ENCODE measurements at regions not wholly inside any gene's neighbourhood (a gene's known extent, or its start where the extent isn't known, plus 50 kb on each side); places are given as distances from the start of the nearest gene placed in this dataset.

DNA sequence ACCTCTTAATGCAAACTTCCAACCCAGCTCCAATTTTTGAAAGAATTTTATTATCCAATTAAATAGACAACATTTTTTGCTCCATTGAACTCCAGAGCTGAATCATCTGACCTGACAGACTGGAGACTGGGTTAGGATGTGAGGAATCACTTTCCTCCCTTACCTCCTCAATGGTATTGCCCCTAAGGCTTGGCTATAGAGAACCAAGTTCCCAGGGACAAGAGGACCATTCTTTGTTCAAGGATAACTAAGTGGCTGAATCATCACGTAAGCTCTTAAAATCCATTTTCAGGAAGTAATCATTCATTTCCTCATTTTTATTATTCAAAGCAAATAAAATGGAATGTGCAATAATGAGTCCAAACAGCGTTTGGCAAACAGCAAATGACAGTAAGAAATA is 335.1 kb downstream of the GATA3 start:
- Mint-ChIP-seq H3K36me3 (ENCODE audit: low read depth) (no peaks in the 10 kb centered on the region), H3K4me1 (ENCODE audit: low read depth) (no peaks in the 10 kb centered on the region), H3K4me3 (no peak overlapping the region), H3K27me3 (no peaks in the 10 kb centered on the region), H3K9me3 (no peaks in the 10 kb centered on the region), H3K27ac (no peak overlapping the region)
- POLR2A ChIA-PET: interaction anchor here (1.3 kb wide), 1 partner anchor 12 kb away, joined by 3 read pairs; no protein-coding TSS in a partner anchor
- ATAC-seq (no peak), DNase-seq (no peak)
- CTCF ChIA-PET: interaction anchor here (1.0 kb wide), 2 partner anchors 9 to 40 kb away, joined by 3 to 4 read pairs; no protein-coding TSS in a partner anchor
- TF ChIP-seq, protein P1, sequence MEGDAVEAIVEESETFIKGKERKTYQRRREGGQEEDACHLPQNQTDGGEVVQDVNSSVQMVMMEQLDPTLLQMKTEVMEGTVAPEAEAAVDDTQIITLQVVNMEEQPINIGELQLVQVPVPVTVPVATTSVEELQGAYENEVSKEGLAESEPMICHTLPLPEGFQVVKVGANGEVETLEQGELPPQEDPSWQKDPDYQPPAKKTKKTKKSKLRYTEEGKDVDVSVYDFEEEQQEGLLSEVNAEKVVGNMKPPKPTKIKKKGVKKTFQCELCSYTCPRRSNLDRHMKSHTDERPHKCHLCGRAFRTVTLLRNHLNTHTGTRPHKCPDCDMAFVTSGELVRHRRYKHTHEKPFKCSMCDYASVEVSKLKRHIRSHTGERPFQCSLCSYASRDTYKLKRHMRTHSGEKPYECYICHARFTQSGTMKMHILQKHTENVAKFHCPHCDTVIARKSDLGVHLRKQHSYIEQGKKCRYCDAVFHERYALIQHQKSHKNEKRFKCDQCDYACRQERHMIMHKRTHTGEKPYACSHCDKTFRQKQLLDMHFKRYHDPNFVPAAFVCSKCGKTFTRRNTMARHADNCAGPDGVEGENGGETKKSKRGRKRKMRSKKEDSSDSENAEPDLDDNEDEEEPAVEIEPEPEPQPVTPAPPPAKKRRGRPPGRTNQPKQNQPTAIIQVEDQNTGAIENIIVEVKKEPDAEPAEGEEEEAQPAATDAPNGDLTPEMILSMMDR (IDR thresholded peaks at IDR 0.05): no peak
- intact Hi-C loops (cut with micrococcal nuclease): no loop called here

DNA sequence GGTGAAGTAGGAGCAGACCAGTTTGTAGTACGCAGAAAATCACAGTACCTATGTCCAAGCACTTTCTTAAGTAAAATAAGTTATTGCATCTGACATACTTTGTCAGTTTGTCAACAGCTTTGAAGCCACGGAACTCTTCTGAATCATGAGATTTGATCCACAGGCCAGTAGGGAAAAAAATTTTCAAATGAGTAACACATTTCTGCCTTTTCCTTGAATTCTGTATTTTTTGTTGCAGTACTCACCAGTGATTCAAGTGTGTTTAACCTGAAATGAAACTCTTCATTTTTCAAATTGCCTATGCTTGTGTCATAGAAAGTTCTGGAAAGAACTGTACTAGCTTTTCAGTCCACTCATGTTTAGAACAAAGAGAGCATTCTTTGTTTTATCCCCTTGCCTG is 337.7 kb downstream of the GATA3 start:
- Mint-ChIP-seq H3K4me1 (ENCODE audit: low read depth) (peaks cover 8% of the 10 kb centered on the region), H3K9me3 (no peaks in the 10 kb centered on the region), H3K36me3 (ENCODE audit: low read depth) (no peaks in the 10 kb centered on the region), H3K27me3 (no peaks in the 10 kb centered on the region), H3K27ac (no peak overlapping the region), H3K4me3 (no peak overlapping the region)
- POLR2A ChIA-PET: no interaction called here
- CTCF ChIA-PET: no interaction called here
- DNase-seq (no peak), ATAC-seq (no peak)
- intact Hi-C loops (cut with micrococcal nuclease): no loop called here
- TF ChIP-seq, protein P1 (IDR thresholded peaks at IDR 0.05): no peak

DNA sequence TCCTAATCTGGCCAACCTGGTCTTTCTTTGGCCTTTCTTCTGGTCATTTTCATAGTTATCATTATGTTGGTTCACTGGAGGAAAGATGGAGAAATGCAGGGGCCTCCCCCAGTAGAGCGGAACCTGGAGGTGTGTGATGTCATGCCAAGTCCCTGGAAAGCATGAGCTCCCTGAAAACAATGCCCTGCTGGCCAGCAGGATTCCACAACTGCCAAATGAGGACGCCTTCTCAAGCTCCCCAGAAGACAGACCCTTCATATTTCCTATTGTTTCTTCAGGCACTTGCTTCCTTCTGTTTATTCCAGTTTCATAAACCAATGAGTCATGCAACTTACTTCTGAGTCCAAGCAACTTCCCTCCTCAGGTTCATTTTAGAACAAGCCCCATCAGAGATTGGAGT is 339.0 kb downstream of the GATA3 start:
- ChIA-PET POLR2A (no interaction called here), CTCF (interaction anchor here (1.5 kb wide), 1 partner anchor 9 kb away, joined by 4 read pairs; no protein-coding TSS in a partner anchor)
- TF ChIP-seq, protein P1 (IDR thresholded peaks at IDR 0.05): no peak
- intact Hi-C loops (cut with micrococcal nuclease): no loop called here
- Mint-ChIP-seq H3K9me3 (no peaks in the 10 kb centered on the region), H3K36me3 (ENCODE audit: low read depth) (no peaks in the 10 kb centered on the region), H3K4me3 (no peak overlapping the region), H3K27ac (no peak overlapping the region), H3K4me1 (ENCODE audit: low read depth) (peaks cover 11% of the 10 kb centered on the region), H3K27me3 (no peaks in the 10 kb centered on the region)
- ATAC-seq (no peak), DNase-seq (no peak)

DNA sequence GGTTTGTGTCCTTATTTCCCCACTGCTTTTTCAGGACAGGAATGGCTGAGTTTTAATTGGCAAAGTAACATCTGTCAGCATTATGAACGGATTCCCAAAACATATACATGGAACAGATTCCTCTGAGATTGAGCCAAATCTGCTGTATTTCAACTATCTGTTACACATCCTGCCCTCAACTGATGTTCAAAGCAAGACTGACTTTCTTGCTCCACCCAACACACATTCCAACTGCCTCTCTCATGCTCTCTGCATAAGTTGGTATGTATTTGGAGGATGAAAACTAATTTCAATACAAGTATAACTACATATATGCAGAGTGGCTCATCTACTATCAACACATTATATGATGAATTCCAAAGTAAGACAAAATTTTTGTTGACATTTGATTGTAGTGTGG is 342.2 kb downstream of the GATA3 start:
- CTCF ChIA-PET: no interaction called here
- intact Hi-C loops (cut with micrococcal nuclease): no loop called here
- Mint-ChIP-seq H3K27ac (no peak overlapping the region), H3K9me3 (no peaks in the 10 kb centered on the region), H3K4me1 (ENCODE audit: low read depth) (peaks cover 29% of the 10 kb centered on the region), H3K4me3 (no peak overlapping the region), H3K36me3 (ENCODE audit: low read depth) (no peaks in the 10 kb centered on the region), H3K27me3 (no peaks in the 10 kb centered on the region)
- DNase-seq (no peak), ATAC-seq (no peak)
- POLR2A ChIA-PET: no interaction called here
- TF ChIP-seq, protein P1 (IDR thresholded peaks at IDR 0.05): no peak

DNA sequence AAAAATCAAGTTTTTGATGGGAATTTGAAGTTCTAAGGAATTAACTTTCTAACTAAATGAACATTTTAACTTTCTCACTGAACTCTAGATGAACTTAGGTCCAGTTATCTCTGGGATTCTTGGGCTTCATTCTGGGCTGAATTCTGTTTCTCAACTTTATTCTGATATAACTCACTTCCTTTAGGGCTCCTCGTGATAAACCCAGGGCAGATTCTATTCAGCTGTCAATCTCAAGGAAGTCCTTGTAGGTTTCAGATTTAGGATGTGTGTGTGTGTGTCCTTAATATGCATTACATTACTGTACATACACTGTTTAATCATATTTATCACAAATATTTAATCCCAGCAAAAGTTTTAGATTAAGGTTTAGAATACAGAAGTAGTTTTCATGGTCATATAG is 344.3 kb downstream of the GATA3 start:
- Mint-ChIP-seq H3K27me3 (no peaks in the 10 kb centered on the region), H3K9me3 (no peaks in the 10 kb centered on the region), H3K27ac (no peak overlapping the region), H3K4me3 (no peak overlapping the region), H3K4me1 (ENCODE audit: low read depth) (peaks cover 50% of the 10 kb centered on the region), H3K36me3 (ENCODE audit: low read depth) (no peaks in the 10 kb centered on the region)
- TF ChIP-seq, protein P1 (IDR thresholded peaks at IDR 0.05): no peak
- CTCF ChIA-PET: interaction anchor here (1.0 kb wide), 1 partner anchor 8 kb away, joined by 4 read pairs; no protein-coding TSS in a partner anchor
- POLR2A ChIA-PET: interaction anchor here (0.9 kb wide), 1 partner anchor 8 kb away, joined by 3 read pairs; no protein-coding TSS in a partner anchor
- intact Hi-C loops (cut with micrococcal nuclease): no loop called here
- ATAC-seq (no peak), DNase-seq (no peak)

Measured in activated CD8-positive, alpha-beta T cell treated with anti-CD3 and anti-CD28 coated beads for 36 hours (primary cell).